SK-N-DZ (cell line): ENCODE measurements at regions not wholly inside any gene's neighbourhood (a gene's known extent, or its start where the extent isn't known, plus 50 kb on each side); places are given as distances from the start of the nearest gene placed in this dataset.
"Not testable (repeated sequence)": the region's sequence is repeated elsewhere in the genome, so short reads cannot be mapped to it uniquely, and the experiment has no call there.

Experiments used
- DNase-seq: peaks from one replicate; pipeline ENCODE4 v3.0.0-alpha.2; 2015; ENCODE audit warnings: low spot score

- DNase-seq = no peak
Measured at GRCh38 chr4:188287169-188287894, 148.1 kb downstream of the TRIML1 start.

GRCh38 chr4:188289531-188290125, 150.4 kb downstream of the TRIML1 start:
- DNase-seq = no peak

GRCh38 chr4:188295899-188296298, 156.7 kb downstream of the TRIML1 start:
- DNase-seq = no peak

GRCh38 chr4:188296331-188296730, 157.1 kb downstream of the TRIML1 start:
- no peak for DNase-seq

GRCh38 chr4:188297873-188298272, 158.6 kb downstream of the TRIML1 start:
- no peak for DNase-seq

- no peak for DNase-seq
Measured at GRCh38 chr4:188299161-188299560, 159.9 kb downstream of the TRIML1 start.

- no peak for DNase-seq
Measured at GRCh38 chr4:188300385-188300784, 161.1 kb downstream of the TRIML1 start.

GRCh38 chr4:188305690-188306089, 166.4 kb downstream of the TRIML1 start:
- no peak for DNase-seq

- DNase-seq = no peak
Measured at GRCh38 chr4:188307591-188307990, 168.3 kb downstream of the TRIML1 start.

- DNase-seq = no peak
Measured at GRCh38 chr4:188308142-188308541, 168.9 kb downstream of the TRIML1 start.

GRCh38 chr4:188316391-188316790, 177.2 kb downstream of the TRIML1 start:
- DNase-seq = no peak

GRCh38 chr4:188328966-188329365, 189.7 kb downstream of the TRIML1 start:
- no peak for DNase-seq

GRCh38 chr4:188329521-188329920, 190.3 kb downstream of the TRIML1 start:
- DNase-seq = no peak

GRCh38 chr4:188332265-188332664, 193.0 kb downstream of the TRIML1 start:
- DNase-seq = no peak

- DNase-seq = no peak
Measured at GRCh38 chr4:188336891-188337290, 197.7 kb downstream of the TRIML1 start.

- DNase-seq = no peak
Measured at GRCh38 chr4:188341428-188341827, 202.2 kb downstream of the TRIML1 start.

- no peak for DNase-seq
Measured at GRCh38 chr4:188346171-188346809, 207.0 kb downstream of the TRIML1 start.

GRCh38 chr4:188347339-188347738, 208.1 kb downstream of the TRIML1 start:
- DNase-seq = no peak

GRCh38 chr4:188349569-188349968, 210.3 kb downstream of the TRIML1 start:
- not testable (repeated sequence) for DNase-seq

- DNase-seq = no peak
Measured at GRCh38 chr4:188363196-188363595, 224.0 kb downstream of the TRIML1 start.

- no peak for DNase-seq
Measured at GRCh38 chr4:188370777-188371176, 231.5 kb downstream of the TRIML1 start.

- no peak for DNase-seq
Measured at GRCh38 chr4:188372058-188372457, 232.8 kb downstream of the TRIML1 start.

GRCh38 chr4:188372829-188373228, 233.6 kb downstream of the TRIML1 start:
- no peak for DNase-seq
